SK-N-SH treated with all-trans-retinoic acid at 6 μM for 48 hours (cell line): ENCODE measurements at regions not wholly inside any gene's neighbourhood (a gene's known extent, or its start where the extent isn't known, plus 50 kb on each side); places are given as distances from the start of the nearest gene placed in this dataset.

Experiments used
- ARNTL ChIP-seq: fragments of 450-650 bp; formaldehyde crosslinking; IDR thresholded peaks from 2 replicates; pipeline ENCODE4 v1.5.0; 2020; ENCODE audit warnings: low read depth, mild to moderate bottlenecking, moderate library complexity, borderline replicate concordance
- GLIS3 ChIP-seq: fragments of 250-450 bp; sonication (Bioruptor Pico); IDR thresholded peaks from 2 replicates; pipeline ENCODE4 v1.5.0; 2020; ENCODE audit warnings: mild to moderate bottlenecking, moderate library complexity
- OSR1 ChIP-seq: fragments of 250-450 bp; sonication (Bioruptor Pico); IDR thresholded peaks from 2 replicates; pipeline ENCODE4 v1.8.0; 2022; ENCODE audit warnings: moderate library complexity, mild to moderate bottlenecking, inconsistent platforms
- PATZ1 ChIP-seq: fragments of 250-450 bp; sonication (Bioruptor Pico); IDR thresholded peaks from 2 replicates; pipeline ENCODE4 v1.8.0; 2020; ENCODE audit warnings: mild to moderate bottlenecking, moderate library complexity, borderline replicate concordance

- TF ChIP-seq PATZ1 (CRISPR knock-in tag), result no peak
- no peak for TF ChIP-seq OSR1 (CRISPR knock-in tag)
- no peak for TF ChIP-seq ARNTL (CRISPR knock-in tag)
- TF ChIP-seq GLIS3 (CRISPR knock-in tag), result no peak
These were observed 264.4 kb upstream of the PROK2 start for GRCh38 chr3:72049300-72049699.
